Trophoblast cell (in vitro differentiated cells and primary cell): ENCODE measurements at regions not wholly inside any gene's neighbourhood (a gene's known extent, or its start where the extent isn't known, plus 50 kb on each side); places are given as distances from the start of the nearest gene placed in this dataset.

Experiments used
- DNase-seq, 2 donors: peaks; one replicate each; pipeline ENCODE4 v3.0.0-alpha.2; 2016
- H2AFZ ChIP-seq: 2 replicates; pipeline ENCODE4 v1.6.1; 2013; ENCODE audit warnings: low read length, moderate library complexity, mild to moderate bottlenecking; ENCODE audit not compliant: insufficient read depth, poor library complexity
- H2AK5ac ChIP-seq: 2 replicates; pipeline ENCODE4 v1.6.1; 2013; ENCODE audit warnings: mild to moderate bottlenecking, low read length
- H2BK120ac ChIP-seq: 2 replicates; pipeline ENCODE4 v1.6.1; 2013; ENCODE audit warnings: low read length, mild to moderate bottlenecking, moderate library complexity; ENCODE audit not compliant: insufficient read depth, poor library complexity
- H2BK12ac ChIP-seq: 2 replicates; pipeline ENCODE4 v1.6.1; 2013; ENCODE audit warnings: mild to moderate bottlenecking, low read length, moderate library complexity
- H2BK5ac ChIP-seq: 2 replicates; pipeline ENCODE4 v1.6.1; 2013; ENCODE audit warnings: low read length, low read depth, moderate library complexity, mild to moderate bottlenecking; ENCODE audit not compliant: poor library complexity
- H3K14ac ChIP-seq: 2 replicates; pipeline ENCODE4 v1.6.1; 2013; ENCODE audit warnings: mild to moderate bottlenecking, low read length
- H3K18ac ChIP-seq: 2 replicates; pipeline ENCODE4 v1.6.1; 2013; ENCODE audit warnings: mild to moderate bottlenecking, low read length
- H3K23ac ChIP-seq: 2 replicates; pipeline ENCODE4 v1.6.1; 2013; ENCODE audit warnings: low read length
- H3K27ac ChIP-seq: 2 replicates; pipeline ENCODE4 v1.5.1; 2013; ENCODE audit warnings: low read depth, mild to moderate bottlenecking, inconsistent platforms, low read length, moderate library complexity
- H3K27me3 ChIP-seq: 2 replicates; pipeline ENCODE4 v1.6.1; 2013; ENCODE audit warnings: inconsistent platforms, mild to moderate bottlenecking, low read length, moderate library complexity; ENCODE audit not compliant: insufficient read depth
- H3K36me3 ChIP-seq, 2 experiments: 1 replicate in 1 of 2; 2 replicates in 1 of 2; pipeline ENCODE4 v1.6.1; 2013; ENCODE audit warnings: low read length in 2 of 2, mild to moderate bottlenecking in 2 of 2, moderate library complexity in 1 of 2; ENCODE audit not compliant: insufficient read depth in 2 of 2, control insufficient read depth in 1 of 2
- H3K4ac ChIP-seq: 2 replicates; pipeline ENCODE4 v1.6.1; 2013; ENCODE audit warnings: low read depth, mild to moderate bottlenecking, low read length, moderate library complexity
- H3K4me1 ChIP-seq, 2 experiments: 1 replicate in 1 of 2; 2 replicates in 1 of 2; pipeline ENCODE4 v1.6.1; 2013; ENCODE audit warnings: low read length in 2 of 2, mild to moderate bottlenecking in 2 of 2, moderate library complexity in 1 of 2; ENCODE audit not compliant: insufficient read depth in 2 of 2, control insufficient read depth in 1 of 2
- H3K4me2 ChIP-seq: 2 replicates; pipeline ENCODE4 v1.6.1; 2013; ENCODE audit warnings: inconsistent platforms, mild to moderate bottlenecking, low read length, moderate library complexity
- H3K4me3 ChIP-seq: 2 replicates; pipeline ENCODE4 v1.5.1; 2013; ENCODE audit warnings: mild to moderate bottlenecking, low read depth, low read length, inconsistent platforms
- H3K79me1 ChIP-seq: one replicate; pipeline ENCODE4 v1.6.1; 2013; ENCODE audit warnings: low read length
- H3K79me2 ChIP-seq: 2 replicates; pipeline ENCODE4 v1.6.1; 2013; ENCODE audit warnings: low read length, mild to moderate bottlenecking; ENCODE audit not compliant: control insufficient read depth, insufficient read depth, poor library complexity
- H3K9ac ChIP-seq: 2 replicates; pipeline ENCODE4 v1.6.1; 2013; ENCODE audit warnings: mild to moderate bottlenecking, low read length
- H3K9me3 ChIP-seq: 2 replicates; pipeline ENCODE4 v1.6.1; 2013; ENCODE audit warnings: low read depth, mild to moderate bottlenecking, control low read depth, inconsistent platforms, low read length; ENCODE audit not compliant: insufficient read depth
- H4K12ac ChIP-seq: 2 replicates; pipeline ENCODE4 v1.6.1; 2013; ENCODE audit warnings: low read depth, mild to moderate bottlenecking, low read length, moderate library complexity
- H4K8ac ChIP-seq: 2 replicates; pipeline ENCODE4 v1.6.1; 2013; ENCODE audit warnings: low read depth, mild to moderate bottlenecking, low read length, moderate library complexity
- H4K91ac ChIP-seq: one replicate; pipeline ENCODE4 v1.6.1; 2013; ENCODE audit warnings: low read depth, mild to moderate bottlenecking, low read length, moderate library complexity
- WGBS: extraction: QIAGEN DNeasy Blood & Tissue Kit; methylation state at CpG from one replicate; pipeline ENCODE4 v1.1.7; 2013; ENCODE audit warnings: missing lambda C conversion rate; ENCODE audit not compliant: insufficient read length, insufficient coverage; ENCODE audit errors: extremely low coverage; 5-methylcytosine and 5-hydroxymethylcytosine counted together

GRCh38 chr5:68962757-68963484 lies 130.9 kb upstream of the SLC30A5 start:
- Histone ChIP-seq H3K14ac (no peak overlapping the region), H4K91ac (peak overlapping the region; percentile 13), H2BK120ac (peak overlapping the region; percentile 43), H2AK5ac (no peak overlapping the region), H3K27me3 (no peaks in the 10 kb centered on the region), H4K12ac (no peak overlapping the region), H3K9ac (no peak overlapping the region), H3K4me2 (no peak overlapping the region), H3K23ac (no peak overlapping the region), H3K79me2 (no peaks in the 10 kb centered on the region), H2AFZ (no peak overlapping the region), H2BK12ac (peak overlapping the region; percentile 56), H3K18ac (no peak overlapping the region), H3K4me1 (no peaks in the 10 kb centered on the region), H3K27ac (no peak overlapping the region), H3K4me3 (no peak overlapping the region), H3K4ac (no peak overlapping the region), H3K36me3 (no peaks in the 10 kb centered on the region), H3K79me1 (peaks cover 3% of the 10 kb centered on the region), H4K8ac (no peak overlapping the region), H3K9me3 (peaks cover 3% of the 10 kb centered on the region), H2BK5ac (peak overlapping the region; percentile 24)
- peak; percentile 39 to 80 for DNase-seq
- WGBS: no CpG with 5 or more reads among the region's 16 CpGs

DNA sequence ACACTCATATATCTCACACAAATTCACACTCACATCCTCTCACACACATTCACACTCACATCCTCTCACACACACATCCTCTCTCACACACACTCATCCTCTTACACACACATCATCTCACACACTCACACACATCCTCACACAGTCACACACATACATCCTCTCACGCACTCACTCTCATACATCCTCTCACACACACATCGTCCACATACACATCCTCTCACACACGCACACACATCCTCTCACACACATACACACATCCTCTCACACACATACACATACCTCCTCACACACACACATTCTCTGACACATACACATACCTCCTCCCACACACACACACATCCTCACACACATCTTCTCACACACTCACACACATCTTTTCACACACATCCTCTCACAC lies 129.1 kb upstream of the SLC30A5 start:
- H3K18ac ChIP-seq: no peak overlapping the region
- no peak overlapping the region for H2BK120ac ChIP-seq
- H3K4ac ChIP-seq: no peak overlapping the region
- H3K14ac ChIP-seq: no peak overlapping the region
- H3K36me3 ChIP-seq: no peaks in the 10 kb centered on the region
- H2BK5ac ChIP-seq: no peak overlapping the region
- no peak overlapping the region for H3K27ac ChIP-seq
- 100% methylated on average over 3 of the region's 3 CpGs for WGBS
- peaks cover 3% of the 10 kb centered on the region for H3K79me1 ChIP-seq
- H3K4me2 ChIP-seq: no peak overlapping the region
- H2AK5ac ChIP-seq: no peak overlapping the region
- no peaks in the 10 kb centered on the region for H3K4me1 ChIP-seq
- H4K8ac ChIP-seq: no peak overlapping the region
- H3K79me2 ChIP-seq: no peaks in the 10 kb centered on the region
- DNase-seq: no peak
- no peak overlapping the region for H4K12ac ChIP-seq
- peaks cover 3% of the 10 kb centered on the region for H3K9me3 ChIP-seq
- no peak overlapping the region for H3K23ac ChIP-seq
- no peak overlapping the region for H2AFZ ChIP-seq
- H3K9ac ChIP-seq: no peak overlapping the region
- no peaks in the 10 kb centered on the region for H3K27me3 ChIP-seq
- H2BK12ac ChIP-seq: no peak overlapping the region
- no peak overlapping the region for H4K91ac ChIP-seq
- no peak overlapping the region for H3K4me3 ChIP-seq

GRCh38 chr5:68965926-68966325 lies 127.9 kb upstream of the SLC30A5 start:
- Histone ChIP-seq H3K4me1 (no peaks in the 10 kb centered on the region), H3K4ac (no peak overlapping the region), H3K79me1 (peaks cover 3% of the 10 kb centered on the region)

GRCh38 chr5:68966596-68966995 lies 127.2 kb upstream of the SLC30A5 start:
- DNase-seq: no peak
- no peak overlapping the region for H3K4me3 ChIP-seq
- no peak overlapping the region for H3K4ac ChIP-seq
- H3K23ac ChIP-seq: no peak overlapping the region
- H2AFZ ChIP-seq: no peak overlapping the region
- H3K36me3 ChIP-seq: no peaks in the 10 kb centered on the region
- H3K9ac ChIP-seq: no peak overlapping the region
- peaks cover 3% of the 10 kb centered on the region for H3K79me1 ChIP-seq
- no peaks in the 10 kb centered on the region for H3K4me1 ChIP-seq
- H3K9me3 ChIP-seq: peaks cover 3% of the 10 kb centered on the region
- no peak overlapping the region for H4K8ac ChIP-seq
- H3K18ac ChIP-seq: no peak overlapping the region
- H4K12ac ChIP-seq: no peak overlapping the region
- no peak overlapping the region for H3K4me2 ChIP-seq
- H2BK12ac ChIP-seq: no peak overlapping the region
- H3K27me3 ChIP-seq: no peaks in the 10 kb centered on the region
- H2AK5ac ChIP-seq: no peak overlapping the region
- WGBS: no CpG with 5 or more reads among the region's 5 CpGs
- no peaks in the 10 kb centered on the region for H3K79me2 ChIP-seq
- no peak overlapping the region for H4K91ac ChIP-seq
- no peak overlapping the region for H3K27ac ChIP-seq
- H3K14ac ChIP-seq: no peak overlapping the region
- no peak overlapping the region for H2BK120ac ChIP-seq
- no peak overlapping the region for H2BK5ac ChIP-seq

More at GRCh38 chr5:68965926-68966325, 127.9 kb upstream of the SLC30A5 start:
- Histone ChIP-seq H4K12ac (no peak overlapping the region), H3K23ac (no peak overlapping the region), H2BK12ac (no peak overlapping the region), H3K9ac (no peak overlapping the region), H2BK5ac (no peak overlapping the region), H3K27ac (no peak overlapping the region), H3K36me3 (no peaks in the 10 kb centered on the region), H2BK120ac (no peak overlapping the region), H3K79me2 (no peaks in the 10 kb centered on the region), H4K91ac (no peak overlapping the region), H2AK5ac (no peak overlapping the region), H3K4me2 (no peak overlapping the region), H3K9me3 (peaks cover 3% of the 10 kb centered on the region), H3K4me3 (no peak overlapping the region), H4K8ac (no peak overlapping the region), H3K27me3 (no peaks in the 10 kb centered on the region), H3K14ac (no peak overlapping the region), H2AFZ (no peak overlapping the region), H3K18ac (no peak overlapping the region)
- DNase-seq: no peak
- no CpG with 5 or more reads among the region's 3 CpGs for WGBS
